Thyroid gland (tissue), 4 donors: ENCODE measurements at regions not wholly inside any gene's neighbourhood (a gene's known extent, or its start where the extent isn't known, plus 50 kb on each side); places are given as distances from the start of the nearest gene placed in this dataset.
A peak's percentile ranks its signal among the peaks of the same experiment; 100 is the strongest.

Source experiments
- DNase-seq, 2 donors: peaks; one replicate each; pipeline ENCODE4 v3.0.0-alpha.2; 2019
- H3K27ac ChIP-seq, 3 donors: fragments of 200-600 bp; sonication (generic); 1 replicate in 2 of 3; 2 replicates in 1 of 3; pipeline ENCODE4 v1.5.1; 2016 to 2019; ENCODE audit warnings: mild to moderate bottlenecking in 1 of 3, moderate library complexity in 1 of 3
- H3K27me3 ChIP-seq: fragments of 200-600 bp; sonication (generic); one replicate; pipeline ENCODE4 v1.5.1; 2019
- H3K36me3 ChIP-seq, 2 donors: fragments of 200-600 bp; sonication (generic); one replicate each; pipeline ENCODE4 v1.5.1; 2016 to 2019
- H3K4me1 ChIP-seq, 2 donors: fragments of 200-600 bp; sonication (generic); one replicate each; pipeline ENCODE4 v1.5.1; 2017 to 2019
- H3K4me3 ChIP-seq, 3 donors: fragments of 200-600 bp; sonication (generic); replicated peaks in 1 of 3; 1 replicate in 2 of 3; 2 replicates in 1 of 3; pipeline ENCODE4 v1.5.1; 2016; ENCODE audit warnings: mild to moderate bottlenecking in 1 of 3
- H3K9me3 ChIP-seq: fragments of 200-600 bp; sonication (generic); one replicate; pipeline ENCODE4 v1.5.1; 2017
- CTCF ChIP-seq, 6 experiments: fragments of 200-600 bp in 3 of 6; fragments of 450-650 bp in 3 of 6; sonication (generic) in 3 of 6; IDR thresholded peaks; one replicate each; pipeline ENCODE4 v1.5.1; 2016 to 2019; ENCODE audit warnings: antibody characterized with exemption in 6 of 6, mild to moderate bottlenecking in 2 of 6, inconsistent platforms in 1 of 6, moderate library complexity in 1 of 6
- POLR2A ChIP-seq, 2 donors: fragments of 450-650 bp; IDR thresholded peaks; one replicate each; pipeline ENCODE4 v1.6.1; 2017; ENCODE audit warnings: antibody characterized with exemption in 2 of 2, mild to moderate bottlenecking in 2 of 2, moderate library complexity in 1 of 2
- WGBS, 2 donors: methylation state at CpG; one replicate each; pipeline ENCODE4 v1.1.5; 2017; 5-methylcytosine and 5-hydroxymethylcytosine counted together
- intact Hi-C: fragments of 100-400 bp; cut with DNase I; formaldehyde crosslinking; loops from one replicate; pipeline ENCODE4 v1.15.1; 2023

GRCh38 chrX:20530406-20530921 lies 263.8 kb upstream of the RPS6KA3 start:
- no peak overlapping the region for H3K27ac ChIP-seq
- no peaks in the 10 kb centered on the region for H3K27me3 ChIP-seq
- WGBS, 2 donors: 1 to 2% methylated on average over 9 of the region's 9 CpGs
- no peaks in the 10 kb centered on the region for H3K36me3 ChIP-seq
- H3K4me3 ChIP-seq: no peak overlapping the region
- H3K9me3 ChIP-seq: no peaks in the 10 kb centered on the region
- no peak for TF ChIP-seq POLR2A (IDR thresholded peaks at IDR 0.05)
- peak in 5 of 6 experiments; percentile 40 to 64 (median 63) for TF ChIP-seq CTCF (IDR thresholded peaks at IDR 0.05)
- peak; percentile 47 to 57 for DNase-seq
- intact Hi-C loops: loop anchor here (10.0 kb wide), 1 partner anchor 944 kb away; no protein-coding TSS in a partner anchor
- H3K4me1 ChIP-seq: no peaks in the 10 kb centered on the region

GRCh38 chrX:20529711-20530110 lies 263.0 kb upstream of the RPS6KA3 start:
- 32 to 42% methylated on average over 1 of the region's 1 CpG for WGBS, 2 donors
- intact Hi-C loops: loop anchor here (10.0 kb wide), 1 partner anchor 945 kb away; no protein-coding TSS in a partner anchor
- H3K4me3 ChIP-seq: no peak overlapping the region

GRCh38 chrX:20529301-20529700 lies 262.6 kb upstream of the RPS6KA3 start:
- H3K27ac ChIP-seq: no peak overlapping the region
- intact Hi-C loops: no loop called here
- 12 to 20% methylated on average over 7 to 8 of the region's 9 CpGs for WGBS, 2 donors

More at GRCh38 chrX:20529711-20530110, 263.0 kb upstream of the RPS6KA3 start:
- DNase-seq: no peak
- Histone ChIP-seq H3K27me3 (no peaks in the 10 kb centered on the region), H3K4me1 (no peaks in the 10 kb centered on the region), H3K9me3 (no peaks in the 10 kb centered on the region), H3K36me3 (no peaks in the 10 kb centered on the region), H3K27ac (no peak overlapping the region)
- TF ChIP-seq CTCF (IDR thresholded peaks at IDR 0.05) (no peak), POLR2A (IDR thresholded peaks at IDR 0.05) (no peak)

GRCh38 chrX:20527558-20528011 lies 260.9 kb upstream of the RPS6KA3 start:
- Histone ChIP-seq H3K27ac (no peak overlapping the region), H3K27me3 (no peaks in the 10 kb centered on the region), H3K4me1 (no peaks in the 10 kb centered on the region), H3K36me3 (no peaks in the 10 kb centered on the region), H3K9me3 (no peaks in the 10 kb centered on the region), H3K4me3 (no peak overlapping the region)
- TF ChIP-seq POLR2A (IDR thresholded peaks at IDR 0.05) (no peak), CTCF (IDR thresholded peaks at IDR 0.05) (peak in 5 of 6 experiments; percentile 28 to 68 (median 44))
- intact Hi-C loops: no loop called here
- 2 to 6% methylated on average over 3 of the region's 3 CpGs for WGBS, 2 donors
- DNase-seq: peak; percentile 24 to 32

More at GRCh38 chrX:20529301-20529700, 262.6 kb upstream of the RPS6KA3 start:
- TF ChIP-seq POLR2A (IDR thresholded peaks at IDR 0.05) (no peak), CTCF (IDR thresholded peaks at IDR 0.05) (no peak)
- Histone ChIP-seq H3K36me3 (no peaks in the 10 kb centered on the region), H3K27me3 (no peaks in the 10 kb centered on the region), H3K4me3 (no peak overlapping the region), H3K4me1 (no peaks in the 10 kb centered on the region), H3K9me3 (no peaks in the 10 kb centered on the region)
- DNase-seq: no peak

GRCh38 chrX:20527041-20527440 lies 260.3 kb upstream of the RPS6KA3 start:
- intact Hi-C loops: no loop called here
- WGBS, 2 donors: 78 to 80% methylated on average over 4 of the region's 4 CpGs
- H3K36me3 ChIP-seq: no peaks in the 10 kb centered on the region

More at GRCh38 chrX:20527041-20527440, 260.3 kb upstream of the RPS6KA3 start:
- no peak overlapping the region for H3K4me3 ChIP-seq
- DNase-seq: no peak
- H3K27ac ChIP-seq: no peak overlapping the region
- TF ChIP-seq POLR2A (IDR thresholded peaks at IDR 0.05) (no peak), CTCF (IDR thresholded peaks at IDR 0.05) (no peak)
- no peaks in the 10 kb centered on the region for H3K9me3 ChIP-seq
- H3K4me1 ChIP-seq: no peaks in the 10 kb centered on the region
- H3K27me3 ChIP-seq: no peaks in the 10 kb centered on the region
